ENCODE measurements at regions not wholly inside any gene's neighbourhood (a gene's known extent, or its start where the extent isn't known, plus 50 kb on each side); places are given as distances from the start of the nearest gene placed in this dataset.

DNA sequence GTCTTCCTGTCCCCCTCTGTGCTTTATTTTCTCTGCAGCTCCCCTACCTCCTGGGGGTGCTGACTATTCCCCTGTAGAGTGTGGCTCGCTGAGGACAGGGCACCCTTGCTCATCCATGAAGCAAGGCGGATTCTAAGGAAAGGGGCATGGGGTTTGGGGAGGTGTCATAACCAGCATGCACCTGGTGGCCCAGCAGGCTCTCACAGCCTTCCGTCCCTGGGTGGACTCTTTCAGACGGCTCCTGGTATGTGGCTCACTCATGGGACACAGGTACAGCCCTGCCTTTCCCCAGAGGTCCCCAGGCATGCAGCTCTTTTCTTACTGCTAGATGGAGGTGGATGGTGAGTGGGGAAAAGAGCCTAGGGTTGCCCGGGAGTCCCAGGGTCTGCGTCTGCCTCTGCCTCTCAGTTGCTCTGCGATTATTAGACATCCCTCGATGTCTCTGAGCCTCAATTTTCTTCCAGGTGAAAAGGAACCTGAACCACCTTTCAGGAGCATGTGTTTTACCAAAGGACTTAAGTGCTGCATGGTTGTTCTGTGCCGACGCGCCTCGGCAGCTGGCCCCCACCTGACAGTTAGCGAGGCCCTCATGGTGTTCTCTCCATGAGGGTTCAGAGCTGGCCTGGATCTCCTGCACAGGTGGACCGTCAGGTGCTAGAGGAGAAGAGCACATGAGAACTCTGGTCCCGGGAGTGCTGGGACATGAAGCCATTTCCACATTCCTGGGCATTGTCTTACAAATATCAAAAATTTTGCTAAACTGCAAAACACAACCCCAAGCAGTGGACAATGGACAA is 172.5 kb upstream of the SHH start:
- no peak for DNase-seq

DNA sequence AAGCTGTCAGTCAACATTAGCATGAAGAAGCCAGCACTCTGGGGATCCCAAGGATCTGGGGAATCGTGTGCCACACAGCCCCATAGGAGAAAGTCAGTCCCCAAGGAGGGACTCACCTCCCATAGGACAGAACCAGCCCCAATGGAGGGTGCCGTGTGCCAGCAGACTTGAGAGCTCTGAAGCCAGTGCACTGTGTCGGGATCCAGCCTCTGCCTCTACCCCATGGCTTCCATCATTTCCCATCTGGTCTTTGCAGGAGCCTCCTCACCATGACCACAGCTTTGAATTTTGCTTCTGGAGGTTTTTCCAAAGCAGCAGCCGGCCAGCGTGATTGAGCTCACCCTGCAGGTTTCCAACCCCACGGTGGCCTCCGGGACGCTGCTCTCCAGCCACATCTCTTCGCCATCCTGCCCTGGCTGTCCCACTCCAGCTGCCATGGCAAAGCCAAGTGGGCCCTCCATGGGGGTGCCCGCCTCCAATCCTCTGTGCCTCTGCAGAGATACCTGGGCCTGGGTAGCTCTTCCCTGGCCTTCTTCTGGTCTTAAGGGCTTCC is 171.8 kb upstream of the SHH start:
- DNase-seq: no peak

DNA sequence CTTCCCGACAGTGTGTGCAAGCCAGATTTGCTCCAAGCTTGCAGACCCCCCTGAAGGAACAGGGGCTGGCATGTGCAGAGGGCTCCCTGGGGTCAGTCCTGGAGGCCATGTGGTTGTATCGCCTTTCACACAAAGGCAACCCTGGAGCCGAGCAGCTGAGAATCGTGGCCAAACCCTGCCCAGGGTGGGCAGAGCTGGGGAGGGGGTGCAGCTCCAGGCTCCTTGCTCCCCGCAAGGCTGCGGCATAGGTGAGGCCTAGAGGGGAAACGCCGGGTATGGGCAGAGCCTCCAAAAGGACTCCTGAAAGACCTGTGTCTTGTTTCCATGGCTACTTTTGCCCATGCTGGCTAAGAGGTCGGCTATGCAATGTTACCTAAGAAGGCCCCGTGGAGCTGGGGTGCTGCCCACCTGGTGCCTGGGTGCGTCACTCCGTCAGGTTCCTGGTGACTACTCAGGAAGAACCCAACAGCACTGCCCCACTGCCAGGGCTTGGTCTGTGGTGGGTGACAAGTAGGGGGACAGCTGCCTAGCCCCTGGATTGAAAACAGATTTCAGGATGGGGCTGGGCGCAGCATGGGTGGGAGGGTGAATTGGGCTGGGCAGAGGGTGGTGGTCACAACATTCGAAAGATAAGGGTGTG is 171.0 kb upstream of the SHH start:
- DNase-seq: no peak

DNA sequence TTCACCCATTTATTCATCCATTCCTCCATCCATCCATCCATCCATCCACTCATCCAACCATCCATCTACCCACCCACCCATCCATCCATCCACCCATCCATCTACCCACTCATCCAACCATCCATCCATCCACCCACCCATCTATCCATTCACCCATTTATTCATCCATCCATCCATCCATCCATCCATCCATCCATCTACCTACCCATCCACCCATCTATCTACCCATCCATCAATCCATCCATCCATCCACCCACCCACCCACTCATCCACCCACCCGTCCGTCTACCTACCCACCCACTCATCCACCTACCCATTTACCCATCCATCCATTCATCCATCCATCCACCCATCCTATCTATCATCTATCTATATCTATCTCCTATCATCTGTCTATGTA is 169.4 kb upstream of the SHH start:
- no peak for DNase-seq

DNA sequence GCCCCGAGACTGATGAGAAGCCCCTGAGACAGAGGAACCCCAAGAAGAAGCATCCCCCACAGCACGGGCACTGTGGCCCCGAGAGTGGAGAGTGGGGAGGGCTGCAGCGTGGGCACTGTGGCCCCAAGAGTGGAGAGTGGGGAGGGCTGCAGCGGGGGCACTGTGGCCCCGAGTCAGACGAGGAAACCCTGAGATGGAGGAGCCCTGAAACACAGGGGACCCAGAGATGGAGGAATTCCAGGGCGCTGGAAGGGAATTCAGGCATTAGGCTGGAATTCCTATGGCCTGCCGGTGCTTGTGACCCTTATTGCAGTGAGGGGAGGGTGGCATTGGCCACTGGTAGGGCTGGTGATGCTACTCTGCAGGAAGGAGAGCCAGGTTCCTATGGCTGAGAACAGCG is 168.6 kb upstream of the SHH start:
- DNase-seq: no peak

DNA sequence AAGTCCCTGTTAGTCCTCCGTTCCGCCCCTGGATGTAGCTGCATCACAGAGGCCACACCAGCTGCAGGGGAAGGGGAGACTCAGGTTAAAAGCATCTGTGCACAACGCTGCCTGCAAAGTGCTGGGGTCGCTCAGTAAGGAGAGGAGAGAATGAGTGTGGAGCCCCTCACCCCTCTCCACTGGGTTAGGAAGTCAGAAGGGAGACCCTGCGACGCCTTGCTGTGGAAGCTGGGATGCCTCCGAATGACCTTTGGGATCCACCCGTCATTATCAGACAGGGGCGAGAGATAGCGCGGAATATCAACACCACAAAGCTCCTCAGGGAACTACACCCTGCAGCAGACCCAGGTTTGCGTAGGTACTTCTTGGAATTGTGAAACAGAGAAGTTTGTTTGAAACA is 167.7 kb upstream of the SHH start:
- no peak for DNase-seq

DNA sequence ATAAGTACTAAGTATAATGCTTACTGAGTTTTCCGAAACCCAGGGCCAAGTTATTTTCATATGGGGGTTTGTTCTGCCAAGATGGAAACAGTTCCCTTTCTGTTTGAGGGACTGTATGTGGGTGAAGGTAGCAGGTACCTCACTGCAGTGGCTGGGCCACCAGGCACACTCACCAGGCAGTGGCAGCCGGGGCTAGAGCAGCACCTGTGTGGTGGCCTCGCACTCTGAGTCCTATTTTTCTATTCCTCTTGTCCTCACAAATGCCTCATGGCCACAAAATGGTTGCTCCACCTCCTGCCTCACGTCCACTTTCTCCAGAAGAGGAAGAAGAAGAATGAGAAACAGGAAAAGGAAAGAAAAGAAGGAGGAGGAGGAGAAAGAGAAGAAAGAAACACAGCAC is 167.3 kb upstream of the SHH start:
- no peak for DNase-seq

DNA sequence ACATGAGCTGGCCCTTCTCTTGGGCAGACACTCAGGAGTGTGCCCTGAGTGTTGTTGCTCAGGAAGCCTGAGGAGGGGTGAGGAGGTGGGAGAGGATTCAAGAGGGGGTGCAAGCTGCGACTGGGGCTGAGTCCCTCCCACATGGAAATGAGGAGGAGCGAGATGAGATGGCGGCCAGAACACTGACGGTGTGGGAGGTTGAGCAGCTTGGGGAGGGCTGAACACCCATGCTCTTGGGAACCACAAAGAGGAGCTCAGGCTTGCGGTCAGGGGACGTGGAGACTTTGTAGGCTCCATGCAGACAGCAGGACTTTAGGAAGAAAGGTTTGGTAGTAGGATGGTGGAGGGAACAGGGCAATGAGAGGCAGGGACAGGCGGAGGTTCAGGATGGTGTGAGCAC is 163.2 kb upstream of the SHH start:
- DNase-seq: no peak

DNA sequence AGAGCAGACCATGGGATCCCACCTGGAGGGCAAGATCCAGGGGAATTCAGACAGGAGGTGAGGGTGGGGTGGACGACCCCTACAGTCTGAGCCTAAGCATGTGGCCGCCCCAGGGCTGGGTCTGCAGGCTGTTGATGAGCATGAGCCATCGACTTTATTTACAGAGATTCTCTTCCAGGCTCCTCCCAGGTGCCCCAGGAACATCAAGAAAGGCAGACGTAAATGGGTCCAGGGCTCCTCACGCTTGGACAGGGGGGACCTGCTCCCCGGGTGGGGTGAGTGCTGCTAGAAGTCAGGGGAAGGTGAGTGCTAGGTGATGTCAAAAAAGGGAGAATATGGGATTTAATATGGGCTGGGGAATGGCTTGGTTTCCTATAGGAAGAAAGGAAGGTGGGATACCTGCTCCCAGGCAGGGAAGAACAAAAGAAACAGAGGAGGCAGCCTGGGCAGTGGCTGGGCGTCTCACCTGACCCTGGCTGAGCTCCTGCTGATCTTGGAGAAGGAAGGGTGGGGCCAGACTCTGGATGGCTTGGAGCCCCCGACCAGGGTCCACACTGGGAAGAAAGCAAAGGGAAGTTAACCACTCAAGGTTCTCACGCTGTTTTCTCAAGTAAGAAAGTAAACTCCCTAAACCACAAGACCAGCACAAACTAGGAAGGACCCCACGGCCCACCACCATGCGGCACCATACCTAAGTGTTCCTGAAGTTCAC is 162.1 kb upstream of the SHH start:
- no peak for DNase-seq

DNA sequence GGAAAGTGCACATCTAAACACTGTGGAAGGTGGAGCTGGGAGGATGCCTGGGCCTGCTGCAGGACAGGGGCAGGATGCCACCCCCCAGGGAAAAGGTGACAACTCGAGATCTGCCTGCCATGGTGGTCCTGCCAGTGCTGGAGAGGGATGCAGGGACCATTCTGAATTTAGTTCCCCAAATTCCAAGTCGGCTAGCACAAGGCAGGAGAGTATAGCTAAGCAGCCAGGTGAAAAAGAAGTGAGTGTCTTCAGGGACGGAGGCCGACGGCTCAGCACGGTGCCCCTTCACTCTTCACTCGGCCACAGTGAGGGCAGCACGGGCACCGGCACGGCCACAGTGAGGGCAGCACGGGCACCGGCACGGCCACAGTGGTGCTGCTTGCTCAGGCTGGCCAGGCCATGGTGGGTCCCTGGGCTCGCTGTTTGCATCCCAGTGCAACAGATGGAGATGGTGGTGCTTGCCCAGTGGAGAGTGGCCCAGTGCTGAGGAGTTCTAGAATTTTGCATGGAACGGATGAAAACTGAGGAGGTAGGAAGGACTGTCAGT is 161.3 kb upstream of the SHH start:
- no peak for DNase-seq

DNA sequence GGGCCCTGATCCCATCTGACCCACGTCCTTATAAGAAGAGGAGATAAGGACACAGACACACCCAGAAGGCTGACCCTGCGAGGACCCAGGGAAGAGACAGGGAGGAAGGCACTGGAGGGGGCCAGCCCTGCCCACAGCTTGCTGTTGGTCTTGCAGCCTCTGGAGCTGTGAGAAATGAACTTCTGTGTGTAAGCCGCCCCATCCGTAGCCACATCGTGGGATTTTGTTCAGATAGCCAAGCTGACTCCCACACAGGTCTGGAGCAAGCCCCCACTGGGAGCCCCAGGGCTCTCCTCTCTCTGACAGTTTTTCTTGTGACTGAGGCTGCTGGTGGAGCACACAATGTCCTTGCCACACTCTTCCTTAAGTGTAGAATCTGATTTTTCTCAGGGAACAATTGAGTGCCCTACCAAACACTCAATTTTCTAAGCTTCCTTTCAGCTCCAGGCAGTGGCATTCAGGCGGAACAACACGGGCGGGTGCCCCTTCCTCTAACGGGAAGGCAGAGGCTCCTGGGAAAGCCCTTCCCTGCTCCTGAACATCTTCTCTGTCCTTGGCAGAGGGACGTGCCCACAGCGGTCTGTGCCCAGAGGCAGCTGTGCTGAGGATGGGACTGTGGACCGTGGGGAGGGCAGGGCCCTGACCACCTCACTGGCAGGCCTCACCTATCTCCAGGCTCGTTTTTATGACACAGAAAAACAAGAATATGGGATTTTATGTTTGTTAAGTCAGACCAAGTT is 160.6 kb upstream of the SHH start:
- DNase-seq: no peak

DNA sequence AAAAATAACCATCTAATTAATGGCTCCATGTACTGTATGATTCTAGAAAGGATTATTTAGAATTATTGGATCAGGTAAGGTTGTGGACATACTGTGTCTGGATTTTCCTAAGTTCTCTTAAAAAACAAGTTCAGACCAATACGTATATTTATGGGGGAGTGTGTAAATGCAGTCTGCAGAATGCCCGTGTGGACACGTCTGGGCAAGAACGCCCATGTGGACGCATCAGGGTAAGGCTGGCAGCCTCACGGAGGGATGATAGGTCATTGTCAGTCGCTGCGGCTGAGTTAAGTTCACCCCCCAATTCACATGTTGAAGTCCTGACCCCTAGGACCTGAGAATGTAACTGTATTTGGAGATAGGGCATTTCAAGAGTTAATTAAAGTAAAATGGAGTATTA is 160.0 kb upstream of the SHH start:
- DNase-seq: no peak

DNA sequence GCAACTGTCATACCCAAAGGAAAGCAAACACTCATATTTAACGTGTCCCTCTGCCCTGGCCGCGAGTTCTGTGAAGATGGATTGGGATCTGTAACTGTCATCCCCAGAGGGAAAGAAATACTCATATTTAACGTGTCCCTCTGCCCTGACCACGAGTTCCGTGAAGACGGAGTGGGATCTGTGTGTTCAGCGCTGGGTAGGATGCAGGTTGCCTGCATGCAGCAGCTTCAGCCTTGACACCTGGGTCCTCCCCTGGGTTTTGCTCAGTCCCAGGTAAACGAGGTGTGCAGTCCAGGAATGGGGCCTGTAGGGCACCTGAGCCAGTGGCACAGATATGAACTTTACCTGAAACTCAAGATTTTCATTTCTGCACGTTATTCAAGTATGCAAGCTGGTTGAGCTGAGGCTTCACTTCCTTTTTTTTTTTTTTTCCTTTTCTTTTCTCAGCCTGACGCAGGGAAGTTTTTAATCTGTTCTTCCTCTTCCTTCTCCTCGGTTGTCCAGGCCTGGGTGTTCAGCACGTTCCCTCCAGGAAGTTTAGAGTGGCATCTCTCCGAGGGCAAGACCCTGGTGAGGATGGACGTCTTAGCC is 159.0 kb upstream of the SHH start:
- DNase-seq: no peak

DNA sequence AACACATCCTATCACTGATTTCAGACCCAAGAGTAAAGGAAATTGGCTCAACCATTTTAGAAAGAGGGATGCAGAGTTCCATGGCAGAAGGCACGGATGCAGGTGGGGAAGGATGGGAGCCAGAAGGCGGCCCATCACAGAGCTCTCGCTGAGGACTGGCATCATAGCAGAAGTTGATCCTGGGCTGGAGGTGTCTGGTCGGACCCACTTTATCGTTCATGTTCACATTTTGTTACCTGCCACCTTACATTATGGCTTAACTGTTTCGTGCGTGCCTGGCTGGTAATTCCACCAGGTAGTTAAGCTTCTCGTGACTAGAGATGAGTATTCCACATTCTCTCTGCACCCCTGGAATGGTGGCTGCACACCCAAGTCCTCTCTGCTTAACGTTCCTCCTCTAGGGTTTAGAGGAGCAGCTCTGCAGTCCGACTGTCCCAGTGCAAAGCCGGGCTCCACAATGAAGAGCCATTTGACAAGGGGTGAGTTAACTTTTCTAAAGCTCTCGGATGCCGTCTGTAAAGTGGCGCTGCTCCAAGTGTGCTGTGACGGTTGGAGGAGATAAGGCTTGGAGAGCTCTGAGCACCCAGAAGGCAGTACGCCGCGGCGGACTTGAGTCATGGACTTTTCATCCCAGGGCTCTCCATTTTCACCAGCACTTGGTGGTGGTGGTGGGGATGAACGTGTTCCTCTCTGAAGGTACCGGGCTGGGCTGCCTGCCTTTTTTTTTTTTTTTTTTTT is 157.1 kb upstream of the SHH start:
- no peak for DNase-seq

DNA sequence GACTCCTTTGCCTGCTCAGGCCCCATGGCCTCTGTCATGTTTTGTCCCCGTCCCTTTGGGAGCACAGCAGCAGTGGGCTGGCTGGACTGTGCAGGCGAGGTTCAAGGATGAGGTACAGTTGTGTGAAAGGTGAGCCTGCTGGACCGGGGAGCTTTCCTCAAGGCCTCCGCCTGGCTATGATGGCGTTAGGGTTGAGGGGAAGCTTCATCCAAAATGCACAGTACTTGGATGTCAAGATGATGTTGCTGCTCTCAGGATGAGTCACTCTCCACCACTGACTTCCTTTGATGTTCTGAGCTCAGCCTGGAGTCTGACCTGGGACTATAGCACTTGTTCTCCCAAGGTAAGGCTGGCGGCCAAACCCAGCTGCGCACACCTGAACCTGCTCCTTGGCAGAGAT is 152.7 kb upstream of the SHH start:
- DNase-seq: no peak

DNA sequence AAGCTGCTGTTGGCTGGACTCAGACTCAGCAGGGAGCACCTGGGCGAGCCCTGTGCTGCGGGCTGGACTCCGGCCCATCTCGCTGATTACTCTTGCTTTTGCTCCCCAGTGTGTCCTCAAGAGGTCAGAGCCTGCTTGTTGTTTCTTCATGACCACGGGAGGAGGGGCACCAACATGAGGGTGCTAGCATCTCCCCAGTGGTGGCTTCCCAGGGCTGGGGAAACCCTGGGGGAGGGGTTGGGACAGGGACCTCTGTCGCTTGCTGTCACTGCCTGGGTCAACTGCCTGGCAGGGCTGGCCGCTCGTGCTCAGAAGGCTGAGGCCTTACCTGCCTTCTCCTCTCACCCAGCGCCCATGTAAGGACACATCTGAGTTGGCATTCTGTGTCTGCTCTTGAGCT is 152.3 kb upstream of the SHH start:
- no peak for DNase-seq

DNA sequence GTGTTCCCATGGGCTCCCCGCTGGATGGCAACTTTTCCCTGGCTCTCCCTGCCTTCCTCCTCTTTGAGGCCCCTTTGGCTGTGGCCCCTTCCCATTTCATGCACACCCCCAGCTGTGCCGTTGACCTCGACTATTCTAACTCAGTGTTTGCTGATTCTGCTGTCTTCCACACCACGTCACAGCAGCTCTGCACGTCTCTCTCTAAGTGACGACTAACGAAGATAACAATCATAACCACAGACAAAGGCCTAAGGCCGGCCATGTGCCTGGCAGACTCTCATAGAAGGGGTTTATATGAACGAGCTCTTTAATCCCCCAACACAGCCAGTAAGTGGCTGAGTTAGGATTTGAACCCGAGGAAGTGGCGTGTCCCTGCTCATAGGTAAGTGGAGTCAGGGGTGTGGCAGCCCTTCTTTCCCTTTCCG is 151.5 kb upstream of the SHH start:
- no peak for DNase-seq

DNA sequence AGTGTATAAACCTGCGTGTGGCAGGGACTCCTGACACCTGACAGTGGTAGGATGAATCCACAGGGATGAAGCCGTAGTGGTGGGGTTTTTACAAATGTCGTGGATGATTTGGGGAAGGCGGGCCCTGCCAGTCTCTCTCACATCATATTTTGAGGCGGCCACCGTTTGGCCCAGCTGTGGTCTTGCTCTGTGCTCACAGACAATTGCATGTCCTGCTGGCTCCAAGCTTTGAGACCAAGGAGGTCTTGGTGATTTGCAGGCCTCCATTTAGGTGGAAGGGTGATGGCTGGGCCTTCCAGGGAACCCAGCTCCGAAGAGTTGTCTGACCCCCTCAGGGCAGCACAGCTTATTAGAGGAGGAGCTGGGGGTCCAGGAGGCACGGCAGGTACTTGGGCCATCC is 151.1 kb upstream of the SHH start:
- no peak for DNase-seq

DNA sequence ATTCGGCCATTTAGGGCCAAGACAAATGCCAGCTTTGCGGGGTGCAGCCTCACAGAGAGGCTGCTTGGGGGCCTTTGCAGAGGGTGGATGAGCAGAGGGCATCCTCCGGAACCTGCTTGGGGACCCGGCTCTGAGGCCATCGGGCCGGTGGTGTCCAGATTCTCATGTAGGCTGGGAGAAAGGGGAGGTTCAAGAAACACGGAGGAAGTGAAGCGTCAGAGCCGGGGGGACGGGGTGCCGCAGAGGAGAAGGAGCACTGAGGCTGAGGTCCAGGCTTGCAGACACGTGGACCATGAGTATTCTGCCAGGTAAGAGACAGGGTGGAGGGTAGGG is 150.7 kb upstream of the SHH start:
- no peak for DNase-seq

DNA sequence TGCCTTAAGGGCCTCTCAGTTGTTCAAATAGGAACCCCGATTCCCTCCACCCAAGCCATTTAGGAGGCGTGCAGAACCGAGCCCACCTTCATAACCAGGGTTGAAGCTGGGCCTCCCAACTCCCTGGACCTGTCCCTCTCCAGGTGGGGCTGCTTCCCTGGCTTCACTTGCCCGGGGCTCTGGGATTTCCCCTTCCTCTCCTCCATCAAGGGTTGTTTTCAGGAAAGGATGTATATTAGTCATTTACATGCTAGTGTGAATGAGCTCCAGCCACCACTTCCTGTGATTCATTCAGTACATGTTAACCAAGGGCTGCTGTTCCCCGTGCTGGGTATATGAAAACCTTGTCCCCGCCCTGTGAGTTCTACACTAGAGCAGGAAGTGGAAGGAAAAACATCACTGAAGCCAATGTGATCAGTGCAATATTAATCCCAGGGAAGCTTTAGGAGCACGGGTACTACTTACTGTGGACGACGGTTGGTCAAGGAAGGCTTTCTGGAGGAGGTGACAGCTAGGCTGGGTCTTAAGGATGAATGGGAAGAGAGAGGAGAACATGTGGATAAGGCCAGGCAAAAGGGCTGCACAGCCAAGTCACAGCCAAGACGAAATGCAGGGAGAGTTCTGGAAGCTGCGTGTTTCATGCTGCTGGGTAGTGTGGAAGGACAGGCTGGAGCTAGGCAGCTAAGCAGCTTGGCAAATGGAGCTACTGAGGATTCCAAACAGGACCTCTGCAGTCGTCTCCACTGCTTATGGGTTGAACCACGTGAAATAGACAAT is 150.1 kb upstream of the SHH start:
- no peak for DNase-seq
